Prostate gland (tissue), 2 donors: ENCODE measurements at regions not wholly inside any gene's neighbourhood (a gene's known extent, or its start where the extent isn't known, plus 50 kb on each side); places are given as distances from the start of the nearest gene placed in this dataset.

ENCODE experiments used
- DNase-seq: peaks from one replicate; pipeline ENCODE4 v3.0.0-alpha.2; 2019; ENCODE audit warnings: low spot score
- H3K27ac ChIP-seq, 2 donors: fragments of 200-600 bp; sonication (generic); 2 replicates each; pipeline ENCODE4 v1.5.1; 2017 to 2019
- H3K27me3 ChIP-seq: fragments of 200-600 bp; sonication (generic); replicated peaks from 2 replicates; pipeline ENCODE4 v1.5.1; 2019; ENCODE audit not compliant: insufficient read depth
- H3K36me3 ChIP-seq, 2 donors: fragments of 200-600 bp; sonication (generic); 1 replicate in 1 of 2; 2 replicates in 1 of 2; pipeline versions ENCODE4 v1.5.1 to v1.8.1; 2017 to 2019
- H3K4me1 ChIP-seq: fragments of 200-600 bp; sonication (generic); replicated peaks from 2 replicates; pipeline ENCODE4 v1.5.1; 2019
- H3K4me3 ChIP-seq, 2 donors: fragments of 200-600 bp; sonication (generic); 2 replicates each; pipeline ENCODE4 v1.5.1; 2017 to 2019
- H3K9me3 ChIP-seq: fragments of 200-600 bp; sonication (generic); 2 replicates; pipeline ENCODE4 v1.5.1; 2017
- POLR2A ChIP-seq: fragments of 450-650 bp; IDR thresholded peaks from one replicate; pipeline ENCODE4 v1.6.1; 2016; ENCODE audit warnings: antibody characterized with exemption, mild to moderate bottlenecking
- POLR2AphosphoS5 ChIP-seq: sonication (generic); formaldehyde crosslinking; IDR thresholded peaks from one replicate; pipeline ENCODE4 v1.6.1; 2017; ENCODE audit warnings: antibody characterized with exemption
- WGBS: methylation state at CpG from one replicate; pipeline ENCODE4 v1.1.5; 2018; 5-methylcytosine and 5-hydroxymethylcytosine counted together
- intact Hi-C: fragments of 100-400 bp; cut with DNase I; formaldehyde crosslinking; loops from one replicate; pipeline ENCODE4 v1.14.2; 2022
- TF ChIP-seq, protein P1 (sequence below), 4 experiments: fragments of 200-600 bp in 2 of 4; fragments of 450-650 bp in 2 of 4; sonication (generic) in 2 of 4; IDR thresholded peaks; 1 replicate in 3 of 4; 2 replicates in 1 of 4; pipeline ENCODE4 v1.5.1; 2016 to 2019; ENCODE audit warnings: antibody characterized with exemption in 4 of 4, mild to moderate bottlenecking in 2 of 4, moderate library complexity in 2 of 4

DNA sequence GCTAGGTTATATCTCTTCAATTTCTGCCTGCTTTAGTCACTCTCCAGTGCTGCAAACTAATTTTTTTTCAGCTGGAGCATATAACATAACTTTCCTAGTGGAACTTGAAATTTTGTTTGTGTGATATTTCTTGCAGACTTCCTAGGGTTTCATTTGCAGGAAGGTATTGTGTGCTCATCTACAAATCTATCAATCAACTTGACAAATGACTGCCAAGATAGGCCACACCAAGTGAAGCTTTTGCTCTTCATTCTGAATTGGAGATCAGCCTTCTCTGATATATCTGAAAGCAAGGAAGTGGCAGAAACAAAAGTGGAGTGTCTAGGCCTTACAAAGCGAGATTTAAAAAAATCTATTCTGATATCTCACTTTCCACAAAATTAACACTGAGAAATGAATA is 551.1 kb upstream of the LRFN5 start:
- no peak overlapping the region for H3K27ac ChIP-seq
- TF ChIP-seq, protein P1, sequence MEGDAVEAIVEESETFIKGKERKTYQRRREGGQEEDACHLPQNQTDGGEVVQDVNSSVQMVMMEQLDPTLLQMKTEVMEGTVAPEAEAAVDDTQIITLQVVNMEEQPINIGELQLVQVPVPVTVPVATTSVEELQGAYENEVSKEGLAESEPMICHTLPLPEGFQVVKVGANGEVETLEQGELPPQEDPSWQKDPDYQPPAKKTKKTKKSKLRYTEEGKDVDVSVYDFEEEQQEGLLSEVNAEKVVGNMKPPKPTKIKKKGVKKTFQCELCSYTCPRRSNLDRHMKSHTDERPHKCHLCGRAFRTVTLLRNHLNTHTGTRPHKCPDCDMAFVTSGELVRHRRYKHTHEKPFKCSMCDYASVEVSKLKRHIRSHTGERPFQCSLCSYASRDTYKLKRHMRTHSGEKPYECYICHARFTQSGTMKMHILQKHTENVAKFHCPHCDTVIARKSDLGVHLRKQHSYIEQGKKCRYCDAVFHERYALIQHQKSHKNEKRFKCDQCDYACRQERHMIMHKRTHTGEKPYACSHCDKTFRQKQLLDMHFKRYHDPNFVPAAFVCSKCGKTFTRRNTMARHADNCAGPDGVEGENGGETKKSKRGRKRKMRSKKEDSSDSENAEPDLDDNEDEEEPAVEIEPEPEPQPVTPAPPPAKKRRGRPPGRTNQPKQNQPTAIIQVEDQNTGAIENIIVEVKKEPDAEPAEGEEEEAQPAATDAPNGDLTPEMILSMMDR (IDR thresholded peaks at IDR 0.05): no peak
- TF ChIP-seq POLR2AphosphoS5 (no peak), POLR2A (no peak)
- H3K36me3 ChIP-seq: no peaks in the 10 kb centered on the region
- no peak overlapping the region for H3K4me3 ChIP-seq
- intact Hi-C loops: no loop called here
- DNase-seq: no peak
- H3K27me3 ChIP-seq: no peaks in the 10 kb centered on the region
- 83% methylated on average over 1 of the region's 1 CpG for WGBS
- H3K9me3 ChIP-seq: no peaks in the 10 kb centered on the region
- no peaks in the 10 kb centered on the region for H3K4me1 ChIP-seq

DNA sequence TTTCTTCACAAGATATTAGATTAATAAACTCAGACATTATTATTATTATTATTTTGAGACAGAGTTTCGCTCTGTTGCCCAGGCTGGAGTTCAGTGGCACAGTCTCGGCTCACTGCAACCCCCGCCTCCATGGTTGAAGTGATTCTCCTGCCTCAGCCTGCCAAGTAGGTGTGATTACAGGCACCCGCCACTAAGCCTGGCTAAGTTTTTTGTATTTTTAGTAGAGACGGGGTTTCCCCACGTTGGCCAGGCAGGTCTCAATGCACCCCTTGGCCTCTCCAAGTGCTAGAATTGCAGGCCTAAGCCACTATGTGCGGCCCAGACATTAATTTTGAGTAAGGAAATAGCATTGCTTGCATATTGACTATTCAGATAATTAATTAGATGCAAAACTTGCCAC is 554.9 kb upstream of the LRFN5 start:
- Histone ChIP-seq H3K9me3 (no peaks in the 10 kb centered on the region), H3K4me1 (no peaks in the 10 kb centered on the region), H3K27me3 (no peaks in the 10 kb centered on the region), H3K36me3 (no peaks in the 10 kb centered on the region), H3K27ac (no peak overlapping the region), H3K4me3 (no peak overlapping the region)
- no peak for TF ChIP-seq POLR2AphosphoS5
- intact Hi-C loops: no loop called here
- 68% methylated on average over 6 of the region's 7 CpGs for WGBS
- DNase-seq: no peak

DNA sequence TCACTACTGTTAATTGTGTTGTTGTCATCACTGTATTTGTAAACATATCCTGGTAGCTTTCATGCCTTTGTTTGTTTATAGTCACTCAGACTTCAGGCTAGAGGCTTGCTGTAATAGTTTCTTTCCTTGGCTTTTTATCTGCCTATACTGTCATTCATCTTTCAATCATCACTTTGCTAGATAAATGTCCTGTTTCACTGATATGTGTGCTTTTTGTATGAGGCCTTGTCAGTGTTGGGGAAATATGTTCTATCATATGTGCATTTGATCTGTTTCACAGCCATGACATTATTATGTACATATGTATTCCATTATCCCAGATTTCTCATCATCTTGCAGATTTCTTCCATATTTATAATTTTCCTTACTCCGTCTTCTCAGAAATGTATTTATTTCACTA is 558.9 kb upstream of the LRFN5 start:
- no peaks in the 10 kb centered on the region for H3K4me1 ChIP-seq
- 0% methylated on average over 1 of the region's 1 CpG for WGBS
- no peak overlapping the region for H3K4me3 ChIP-seq
- H3K27me3 ChIP-seq: no peaks in the 10 kb centered on the region
- intact Hi-C loops: no loop called here
- TF ChIP-seq POLR2A: no peak
- no peak for TF ChIP-seq POLR2AphosphoS5
- TF ChIP-seq, protein P1 (IDR thresholded peaks at IDR 0.05): no peak
- no peak for DNase-seq
- H3K9me3 ChIP-seq: no peaks in the 10 kb centered on the region
- H3K27ac ChIP-seq: no peak overlapping the region
- H3K36me3 ChIP-seq: no peaks in the 10 kb centered on the region

DNA sequence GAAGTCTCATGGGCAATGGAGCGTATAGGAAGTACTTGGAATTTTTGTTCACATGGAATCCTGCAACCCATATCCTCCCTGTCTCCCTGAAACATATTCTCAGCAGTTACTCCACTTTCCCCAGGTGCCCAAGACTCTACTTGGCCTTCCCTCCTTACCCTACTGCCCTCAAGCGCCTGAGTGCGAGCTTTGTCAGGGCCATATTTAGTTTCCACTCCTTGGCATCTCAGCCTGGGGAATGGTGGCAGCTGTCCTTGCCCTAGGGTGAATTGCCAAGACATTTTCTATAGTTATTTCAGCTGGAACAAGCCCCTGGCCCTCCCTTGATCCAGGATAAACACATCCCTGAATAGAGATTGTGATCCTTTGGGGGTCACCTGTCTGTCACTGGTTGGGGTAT is 569.3 kb upstream of the LRFN5 start:
- Histone ChIP-seq H3K36me3 (no peaks in the 10 kb centered on the region), H3K27ac (no peak overlapping the region), H3K4me1 (no peaks in the 10 kb centered on the region), H3K4me3 (no peak overlapping the region), H3K27me3 (no peaks in the 10 kb centered on the region), H3K9me3 (no peaks in the 10 kb centered on the region)
- TF ChIP-seq POLR2AphosphoS5 (no peak), POLR2A (no peak)
- TF ChIP-seq, protein P1 (IDR thresholded peaks at IDR 0.05): no peak
- WGBS: 94% methylated on average over 3 of the region's 3 CpGs
- DNase-seq: no peak
- intact Hi-C loops: no loop called here

DNA sequence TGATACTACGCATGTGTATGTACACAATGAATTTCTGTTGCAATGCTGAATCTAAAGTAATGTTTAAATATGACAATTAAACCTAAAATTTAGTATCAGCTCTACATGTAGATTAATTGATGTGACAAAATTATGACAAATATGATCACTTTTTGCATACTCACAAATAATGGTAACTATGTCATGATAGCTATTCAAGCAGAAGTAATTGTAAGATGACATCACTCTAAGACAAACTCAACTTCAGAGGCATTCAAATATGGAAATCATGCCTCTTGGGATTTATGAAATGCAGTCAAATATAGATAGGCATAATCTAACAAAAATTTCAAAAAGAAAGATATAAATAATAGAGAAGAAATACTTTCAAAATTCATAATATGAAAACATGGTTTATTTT is 571.7 kb upstream of the LRFN5 start:
- Histone ChIP-seq H3K9me3 (no peaks in the 10 kb centered on the region), H3K36me3 (no peaks in the 10 kb centered on the region), H3K27me3 (no peaks in the 10 kb centered on the region), H3K27ac (no peak overlapping the region), H3K4me3 (no peak overlapping the region), H3K4me1 (no peaks in the 10 kb centered on the region)
- TF ChIP-seq POLR2AphosphoS5 (no peak), POLR2A (no peak)
- TF ChIP-seq, protein P1 (IDR thresholded peaks at IDR 0.05): no peak
- 97% methylated on average over 1 of the region's 1 CpG for WGBS
- DNase-seq: no peak
- intact Hi-C loops: no loop called here
